ENCODE measurements at regions not wholly inside any gene's neighbourhood (a gene's known extent, or its start where the extent isn't known, plus 50 kb on each side); places are given as distances from the start of the nearest gene placed in this dataset.

DNA sequence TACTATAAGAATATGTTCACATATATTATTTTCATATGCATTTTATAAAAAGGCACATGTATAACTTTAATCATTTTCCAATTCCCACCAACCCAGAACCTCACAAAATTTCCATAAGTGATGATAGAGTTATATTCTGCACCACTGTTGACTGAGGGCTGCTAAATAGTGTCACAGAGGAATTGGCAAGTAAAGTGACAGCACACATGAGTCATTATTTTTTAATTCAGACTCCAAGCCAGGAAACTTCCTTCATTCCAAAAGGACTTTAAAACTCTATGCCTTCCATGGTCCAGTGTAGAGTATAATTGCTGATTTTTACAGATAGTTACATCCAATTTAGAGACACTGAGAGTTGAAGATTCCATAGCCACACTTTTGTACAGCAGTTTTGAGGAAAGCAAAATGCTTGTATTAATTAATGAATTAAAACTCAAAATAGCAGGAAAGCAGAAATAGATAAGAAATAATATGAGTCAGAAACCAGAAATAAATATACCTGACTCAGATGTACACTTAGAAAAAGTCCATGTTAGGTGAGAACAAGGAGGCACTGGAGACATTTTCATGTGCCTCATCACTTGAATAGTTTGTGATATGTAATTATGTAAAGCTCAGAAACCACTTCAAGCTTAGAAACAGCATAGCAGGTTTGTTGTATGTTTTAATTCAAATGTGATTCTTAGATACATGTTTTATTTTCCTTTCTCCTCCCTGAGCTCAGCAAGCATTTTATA, 425.2 kb upstream of the OPRM1 start:
- POLR2A ChIA-PET (ENCODE audit: partially characterized antibody): no interaction called here
- FAIRE-seq (no peak), DNase-seq (ENCODE audit: low read depth in 1 of 2, low spot score in 2 of 2) (no peak)
- Histone ChIP-seq H3K23me2 (ENCODE audit: low read depth, low read length) (no peaks in the 10 kb centered on the region), H2BK20ac (ENCODE audit: low read length) (no peak overlapping the region), H3K4me3 (ENCODE audit: extremely low read depth in 1 of 4, insufficient read depth in 2 of 4, low read depth in 3 of 4, low read length in 4 of 4) (no peak overlapping the region), H3K79me1 (ENCODE audit: low read depth, low read length) (no peaks in the 10 kb centered on the region), H4K8ac (ENCODE audit: extremely low read depth, insufficient read depth, low read length) (no peak overlapping the region), H2AK5ac (ENCODE audit: low read depth, low read length) (no peak overlapping the region), H3K4me1 (replicated peaks in 1 of 4; ENCODE audit: control insufficient read depth in 3 of 4, insufficient read depth in 4 of 4, low read length in 3 of 4) (peaks cover 0 to 6% (median 2%) of the 10 kb centered on the region in 4 experiments; a peak in 2 of 7 replicates), H3K23ac (ENCODE audit: insufficient read length) (no peak overlapping the region), H4K5ac (ENCODE audit: insufficient read length, low read depth, low read length) (no peak overlapping the region), H3K9me3 (ENCODE audit: insufficient read depth in 2 of 2, low read depth in 1 of 2, low read length in 1 of 2) (no peaks in the 10 kb centered on the region), H3K14ac (ENCODE audit: insufficient read length) (no peak overlapping the region), H3K79me2 (ENCODE audit: control insufficient read depth in 1 of 2, insufficient read depth in 2 of 2, low read length in 2 of 2) (no peaks in the 10 kb centered on the region), H4K20me1 (replicated peaks in 1 of 2; ENCODE audit: control insufficient read depth in 1 of 2, insufficient read depth in 2 of 2, low read length in 2 of 2) (no peaks in the 10 kb centered on the region), H2BK15ac (ENCODE audit: low read length) (no peak overlapping the region), H3K36me3 (ENCODE audit: control insufficient read depth in 2 of 4, insufficient read depth in 4 of 4, low read length in 3 of 4) (no peaks in the 10 kb centered on the region), H2BK120ac (replicated peaks; ENCODE audit: low read depth, low read length) (no peak overlapping the region), H3K27ac (ENCODE audit: low read depth, low read length) (no peak overlapping the region), H3K4me2 (ENCODE audit: insufficient read depth in 1 of 2, low read depth in 2 of 2, low read length in 2 of 2) (no peak overlapping the region), H3K9ac (replicated peaks in 1 of 4; ENCODE audit: extremely low read depth in 1 of 4, low read depth in 3 of 4, low read length in 3 of 4) (no peak overlapping the region), H2BK5ac (ENCODE audit: low read depth, low read length) (no peak overlapping the region), H4K91ac (replicated peaks; ENCODE audit: insufficient read length, low read length) (no peak overlapping the region), H3K27me3 (replicated peaks in 1 of 4; ENCODE audit: control insufficient read depth in 3 of 4, extremely low read depth in 1 of 4, insufficient read depth in 3 of 4, low read length in 3 of 4) (no peaks in the 10 kb centered on the region; a peak in 1 of 7 replicates), H3K4ac (replicated peaks; ENCODE audit: insufficient read length, low read depth, low read length) (no peak overlapping the region), H3K18ac (ENCODE audit: extremely low read depth, low read length) (no peak overlapping the region), H3K56ac (replicated peaks; ENCODE audit: insufficient read length, low read depth, low read length) (no peak overlapping the region), H2BK12ac (ENCODE audit: low read depth, low read length) (no peak overlapping the region), H2AFZ (ENCODE audit: low read length) (no peak overlapping the region)
- CTCF ChIA-PET (ENCODE audit: partially characterized antibody): no interaction called here
- TF ChIP-seq POU5F1 (IDR thresholded peaks at IDR 0.05; ENCODE audit: low read depth, low read length) (no peak), BACH1 (IDR thresholded peaks at IDR 0.05; ENCODE audit: low read length) (no peak), SP1 (IDR thresholded peaks at IDR 0.05; ENCODE audit: low read depth, low read length) (no peak)
